GM21526 (cell line): ENCODE measurements at regions not wholly inside any gene's neighbourhood (a gene's known extent, or its start where the extent isn't known, plus 50 kb on each side); places are given as distances from the start of the nearest gene placed in this dataset.
"Not testable (repeated sequence)": the region's sequence is repeated elsewhere in the genome, so short reads cannot be mapped to it uniquely, and the experiment has no call there.

Experiments used
- ATAC-seq: cut with Tn5 transposase; IDR thresholded peaks from one replicate; pipeline ENCODE4 v1.9.1; 2021; ENCODE audit warnings: moderate library complexity; ENCODE audit not compliant: unreplicated experiment, low FRiP score

GRCh38 chr6:1016329-1017302 lies 295.3 kb upstream of the FOXQ1 start:
- no peak for ATAC-seq

- ATAC-seq = no peak
Measured at GRCh38 chr6:1015825-1016224, 296.1 kb upstream of the FOXQ1 start.

GRCh38 chr6:1014431-1014807 lies 297.5 kb upstream of the FOXQ1 start:
- ATAC-seq = no peak

GRCh38 chr6:1013656-1014430 lies 298.1 kb upstream of the FOXQ1 start:
- no peak for ATAC-seq

- ATAC-seq = no peak
Measured at GRCh38 chr6:1009103-1009502, 302.8 kb upstream of the FOXQ1 start.

GRCh38 chr6:1007159-1007558 lies 304.7 kb upstream of the FOXQ1 start:
- no peak for ATAC-seq

- no peak for ATAC-seq
Measured at GRCh38 chr6:1004885-1005630, 306.8 kb upstream of the FOXQ1 start.

- no peak for ATAC-seq
Measured at GRCh38 chr6:1003394-1004160, 308.3 kb upstream of the FOXQ1 start.

GRCh38 chr6:1002989-1003388 lies 308.9 kb upstream of the FOXQ1 start:
- ATAC-seq = no peak

- peak; percentile 81 for ATAC-seq
Measured at GRCh38 chr6:1001655-1002349, 308.9 kb upstream of the EXOC2 start.

- ATAC-seq = no peak
Measured at GRCh38 chr6:999552-999951, 306.6 kb upstream of the EXOC2 start.

- ATAC-seq = no peak
Measured at GRCh38 chr6:998551-998950, 305.6 kb upstream of the EXOC2 start.

GRCh38 chr6:996271-996852 lies 303.4 kb upstream of the EXOC2 start:
- ATAC-seq = no peak

GRCh38 chr6:991192-991591 lies 298.3 kb upstream of the EXOC2 start:
- no peak for ATAC-seq

- ATAC-seq = no peak
Measured at GRCh38 chr6:984031-984430, 291.1 kb upstream of the EXOC2 start.

GRCh38 chr6:978937-979685 lies 286.2 kb upstream of the EXOC2 start:
- no peak for ATAC-seq

GRCh38 chr6:977226-977625 lies 284.3 kb upstream of the EXOC2 start:
- ATAC-seq = not testable (repeated sequence)

- ATAC-seq = no peak
Measured at GRCh38 chr6:971981-972640, 279.2 kb upstream of the EXOC2 start.
